HT-29 (cell line): ENCODE measurements at regions not wholly inside any gene's neighbourhood (a gene's known extent, or its start where the extent isn't known, plus 50 kb on each side); places are given as distances from the start of the nearest gene placed in this dataset.
A peak's percentile ranks its signal among the peaks of the same experiment; 100 is the strongest.

Experiments
- DNase-seq: peaks from one replicate; pipeline ENCODE4 v3.0.0-alpha.2; 2015; ENCODE audit warnings: low spot score

- no peak for DNase-seq
Measured at GRCh38 chr10:55263327-55263726, 462.3 kb upstream of the PCDH15 start.

- DNase-seq, result no peak
Measured at GRCh38 chr10:55242544-55242943, 441.5 kb upstream of the PCDH15 start.

GRCh38 chr10:55237462-55237861 is 436.4 kb upstream of the PCDH15 start:
- no peak for DNase-seq

DNA sequence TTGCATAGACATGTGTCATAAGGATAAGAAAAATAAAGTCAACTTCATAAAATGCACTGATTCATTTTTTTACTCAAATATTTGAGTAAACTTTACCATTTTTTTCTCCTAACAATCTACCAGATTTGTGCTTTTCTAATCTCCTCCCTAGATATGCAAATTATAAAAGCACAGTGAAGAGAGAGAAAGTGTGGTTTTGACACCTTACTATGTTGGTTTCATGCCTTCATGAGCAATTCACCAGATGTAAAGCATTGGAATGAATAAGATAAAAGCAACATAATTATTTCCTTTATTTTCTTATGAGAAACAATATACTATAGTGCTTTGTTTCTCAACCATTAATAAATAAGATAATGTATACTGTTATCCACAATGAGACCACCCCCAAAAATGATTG is 432.5 kb upstream of the PCDH15 start:
- no peak for DNase-seq

GRCh38 chr10:55233090-55233489 is 432.1 kb upstream of the PCDH15 start:
- DNase-seq, result no peak

- no peak for DNase-seq
Measured at GRCh38 chr10:55232553-55232952, 431.5 kb upstream of the PCDH15 start.

DNA sequence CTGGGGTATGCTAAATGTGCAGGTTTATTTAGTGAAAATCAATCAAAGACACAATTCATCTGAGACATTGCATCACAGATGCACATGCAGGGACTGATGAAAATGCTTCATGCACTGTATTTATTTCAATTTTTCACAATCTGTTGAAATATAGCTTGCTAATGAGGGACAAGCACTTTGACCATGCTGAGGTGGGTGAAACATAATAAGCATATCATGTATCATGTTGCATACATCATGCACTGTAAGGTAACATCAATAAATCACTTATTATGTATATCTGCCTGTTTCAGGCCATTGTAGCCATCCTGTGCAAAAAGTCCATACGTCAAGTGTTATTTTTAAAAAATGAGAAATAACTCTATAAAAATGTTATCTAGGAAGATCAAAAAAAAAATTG is 426.9 kb upstream of the PCDH15 start:
- no peak for DNase-seq

- no peak for DNase-seq
Measured at GRCh38 chr10:55224007-55224781, 423.2 kb upstream of the PCDH15 start.

DNA sequence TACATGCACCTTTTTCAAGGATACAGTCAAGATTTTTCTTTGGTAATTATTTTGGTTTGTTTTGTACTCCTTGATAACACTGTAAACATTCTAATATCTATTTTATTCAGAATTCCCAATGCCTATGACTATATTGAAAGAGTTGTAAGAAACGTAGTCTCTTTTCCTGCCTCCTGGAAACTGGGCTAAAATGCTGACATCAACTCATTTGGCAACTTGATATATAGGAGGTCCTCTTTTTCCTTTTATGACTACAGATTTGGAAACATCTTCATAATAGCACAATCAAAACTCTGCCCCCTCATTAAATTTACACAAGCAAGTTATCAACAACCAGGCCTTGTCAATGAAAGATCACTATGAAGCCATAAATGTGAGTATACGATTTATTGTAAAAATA is 422.3 kb upstream of the PCDH15 start:
- DNase-seq, result no peak

DNA sequence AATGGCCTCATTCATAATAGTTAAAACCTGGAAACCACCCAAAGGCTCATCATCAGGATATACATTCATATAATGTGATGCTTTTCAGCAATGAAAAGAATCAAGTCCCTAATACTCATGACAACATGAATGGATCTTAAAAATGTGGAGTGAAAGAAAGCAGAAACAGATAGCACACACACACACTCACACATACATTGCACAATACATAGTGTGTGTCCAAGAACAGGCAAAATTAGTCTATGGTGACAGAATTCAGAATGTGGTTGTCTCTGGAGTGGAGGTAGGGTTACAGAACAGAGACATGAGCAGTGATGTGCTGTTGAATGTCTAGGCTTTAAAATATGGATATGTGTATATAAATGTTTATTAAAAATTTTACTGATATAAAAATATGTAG is 419.9 kb upstream of the PCDH15 start:
- no peak for DNase-seq

DNA sequence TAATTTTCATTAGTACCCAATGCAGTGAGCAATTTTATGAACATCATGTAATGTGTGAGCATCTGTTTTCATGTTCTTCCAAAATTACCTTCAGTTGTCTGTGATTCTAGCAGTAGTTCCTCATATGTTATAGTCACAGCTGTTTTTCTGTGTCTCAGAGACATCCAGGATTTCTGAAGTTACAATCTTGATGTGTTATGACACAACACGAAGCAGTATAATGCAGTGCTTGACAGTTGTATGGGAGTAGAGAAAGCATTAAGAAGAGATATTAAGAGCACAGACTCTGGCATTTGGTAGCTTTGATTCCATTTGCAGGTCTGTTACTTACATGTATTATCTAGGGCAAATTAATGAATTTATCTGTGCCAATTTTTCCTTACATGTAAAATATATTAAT is 414.7 kb upstream of the PCDH15 start:
- DNase-seq, result no peak

DNA sequence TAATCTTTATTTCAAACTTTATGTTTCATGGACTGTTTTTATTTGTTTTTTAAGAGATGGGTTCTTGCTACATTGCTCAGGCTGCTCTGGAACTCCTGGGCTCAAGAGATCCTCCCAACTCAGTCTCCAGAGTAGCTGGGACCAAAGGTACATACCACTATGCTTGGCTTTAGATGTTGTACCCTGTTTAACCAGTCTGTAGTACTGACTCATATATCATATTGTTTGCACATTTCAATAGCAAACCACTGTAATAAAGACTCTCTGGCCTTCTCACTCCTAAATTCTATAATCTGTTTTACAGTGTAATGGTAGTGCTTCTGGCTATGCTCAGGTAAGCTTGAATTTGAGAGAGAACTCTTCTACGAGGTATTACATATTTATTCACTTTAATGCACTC is 413.6 kb upstream of the PCDH15 start:
- no peak for DNase-seq

DNA sequence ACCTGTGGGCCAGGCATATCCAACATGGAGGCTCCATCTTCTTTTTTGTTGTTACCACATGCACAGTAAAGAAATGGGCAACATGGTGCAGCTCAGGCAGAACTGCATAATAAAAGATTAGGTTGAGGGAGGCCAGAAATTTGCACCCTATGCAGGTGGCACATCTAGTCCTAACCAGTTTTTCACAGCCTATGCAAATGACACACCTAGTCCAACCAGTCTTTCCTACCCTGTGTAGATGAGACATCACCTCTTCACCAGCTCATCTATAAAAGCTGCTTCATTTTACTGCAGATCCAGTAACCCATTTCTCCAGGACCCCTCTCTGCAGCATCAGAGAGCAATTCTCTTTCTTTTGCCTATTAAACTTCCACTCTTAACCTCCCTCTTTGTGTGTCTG is 411.0 kb upstream of the PCDH15 start:
- DNase-seq, result no peak

GRCh38 chr10:55203874-55204273 is 402.8 kb upstream of the PCDH15 start:
- no peak for DNase-seq

DNA sequence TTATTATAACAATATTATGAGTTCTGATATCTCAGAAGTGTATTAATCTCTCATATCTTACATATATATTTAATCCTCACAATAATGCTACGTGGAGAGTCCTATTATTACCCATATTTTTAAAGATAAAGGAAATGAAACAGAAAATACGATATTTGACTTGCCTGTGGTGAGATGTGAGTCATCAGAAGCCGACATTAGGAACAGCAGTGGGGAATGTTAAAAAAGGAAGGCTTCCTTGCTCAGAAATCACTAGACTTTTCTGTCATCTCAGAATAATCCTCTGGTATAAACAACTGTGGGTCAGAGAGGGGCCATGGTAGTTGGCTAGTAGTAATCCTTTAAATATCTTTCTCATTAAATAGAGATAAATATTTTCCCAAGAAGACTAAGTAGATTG is 402.3 kb upstream of the PCDH15 start:
- DNase-seq, result no peak

DNA sequence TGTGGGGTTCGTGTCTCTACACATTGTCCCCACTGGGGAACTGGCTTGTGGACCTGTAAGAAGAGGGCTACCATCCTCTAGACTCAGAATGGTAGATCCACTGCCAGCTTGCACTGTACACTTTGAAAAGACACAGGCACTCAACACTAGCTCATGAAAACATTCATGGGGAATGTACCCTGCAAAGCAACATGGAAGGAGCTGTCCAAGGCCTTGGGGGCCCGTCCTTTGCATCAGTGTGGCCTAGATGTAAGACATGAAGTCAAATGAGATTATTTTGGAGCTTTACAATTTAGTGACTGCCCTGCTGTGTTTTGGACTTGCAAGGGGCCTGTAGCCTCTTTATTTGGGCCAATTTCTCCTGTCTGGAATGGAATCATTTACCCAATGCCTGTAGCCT is 399.0 kb upstream of the PCDH15 start:
- no peak for DNase-seq

DNA sequence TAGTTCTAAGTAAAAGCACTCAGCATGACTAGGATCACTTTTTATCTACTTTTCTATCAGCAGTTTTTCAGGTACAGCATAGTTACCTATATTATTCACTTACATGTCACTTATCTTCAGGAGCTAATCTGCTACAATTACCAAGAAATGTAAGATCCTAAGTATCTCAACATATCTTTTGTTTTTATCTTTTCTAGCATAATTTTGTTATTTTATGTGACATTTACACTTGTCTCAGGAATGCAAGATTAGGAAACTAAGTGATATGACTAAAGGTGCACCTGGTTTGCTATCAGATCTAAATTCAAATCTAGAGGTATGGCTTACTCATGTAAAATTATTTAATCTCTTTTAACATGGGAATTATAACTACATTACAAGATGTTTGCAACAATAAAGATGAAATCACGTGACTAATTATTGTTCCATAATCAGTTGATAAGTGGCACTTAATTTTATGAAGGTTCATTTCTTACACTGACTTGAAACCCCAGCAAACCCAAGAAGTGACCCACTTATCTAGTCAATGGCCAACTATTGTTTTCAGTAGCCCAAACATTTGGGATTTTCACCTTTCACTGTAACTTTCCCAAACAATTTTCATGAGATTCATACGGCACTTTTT is 390.3 kb upstream of the PCDH15 start:
- no peak for DNase-seq

GRCh38 chr10:55183993-55184392 is 383.0 kb upstream of the PCDH15 start:
- DNase-seq, result no peak

- DNase-seq, result no peak
Measured at GRCh38 chr10:55180357-55180756, 379.3 kb upstream of the PCDH15 start.

- peak; percentile 27 for DNase-seq
Measured at GRCh38 chr10:55174419-55174818, 373.4 kb upstream of the PCDH15 start.

- no peak for DNase-seq
Measured at GRCh38 chr10:55169493-55169892, 368.5 kb upstream of the PCDH15 start.

GRCh38 chr10:55168343-55168742 is 367.3 kb upstream of the PCDH15 start:
- DNase-seq, result no peak

DNA sequence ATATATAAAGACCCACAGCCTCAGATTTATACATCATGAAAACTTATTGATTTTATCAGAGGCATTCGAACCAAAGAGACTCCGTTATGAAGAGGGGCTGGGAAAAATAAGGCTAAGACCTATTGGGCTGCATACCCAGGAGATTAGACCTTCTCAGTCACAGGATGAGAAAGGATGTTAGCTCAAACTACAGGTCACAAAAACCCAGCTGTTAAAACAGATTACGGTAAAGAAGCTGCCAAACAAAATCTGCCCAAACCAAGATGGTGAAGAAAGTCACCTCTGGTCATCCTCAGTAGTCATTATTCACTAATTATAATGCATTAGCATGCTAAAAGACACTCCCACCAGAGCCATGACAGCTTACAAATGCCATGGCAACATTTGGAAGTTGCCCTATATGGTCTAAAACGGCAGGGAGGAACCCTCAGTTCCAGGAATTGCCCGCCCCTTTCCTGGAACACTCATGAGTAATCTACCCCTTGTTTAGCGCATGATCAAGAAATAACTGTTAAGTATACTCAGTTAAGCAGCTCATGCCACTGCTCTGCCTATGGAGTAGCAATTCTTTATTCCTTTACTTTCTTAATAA is 362.5 kb upstream of the PCDH15 start:
- no peak for DNase-seq
